ENCODE measurements at regions not wholly inside any gene's neighbourhood (a gene's known extent, or its start where the extent isn't known, plus 50 kb on each side); places are given as distances from the start of the nearest gene placed in this dataset.

DNA sequence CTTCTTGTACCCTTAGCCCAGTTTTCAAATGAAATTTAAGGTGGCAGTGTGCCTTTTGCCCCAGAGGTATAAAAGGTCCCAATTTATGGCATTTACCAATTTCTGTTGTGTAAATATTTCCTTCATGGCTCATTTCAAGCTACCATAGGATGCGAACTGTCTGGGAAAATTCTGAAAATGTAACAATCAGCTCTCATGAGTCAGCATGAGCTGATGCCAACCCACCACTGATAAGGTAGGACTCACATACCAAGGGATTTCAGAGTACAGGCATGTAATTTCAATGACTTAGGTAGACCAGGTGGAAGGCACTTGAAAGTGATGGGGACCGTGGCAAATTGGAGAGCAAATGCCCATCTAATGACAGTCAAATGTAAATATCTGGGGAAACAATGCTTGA is 169.5 kb downstream of the TTC8 start:
- Histone ChIP-seq H3K27me3 (ENCODE audit: insufficient read depth, low read length) (no peaks in the 10 kb centered on the region), H3K79me2 (ENCODE audit: insufficient read depth, low read length) (no peaks in the 10 kb centered on the region), H3K4me2 (ENCODE audit: insufficient read depth, low read length) (peak overlapping the region; percentile 19), H3K9me3 (ENCODE audit: low read depth, low read length) (no peaks in the 10 kb centered on the region), H3K4me3 (ENCODE audit: insufficient read depth, low read length) (no peak overlapping the region), H4K20me1 (ENCODE audit: insufficient read depth, low read length) (no peaks in the 10 kb centered on the region), H2AFZ (ENCODE audit: low read length) (no peak overlapping the region), H3K36me3 (ENCODE audit: insufficient read depth, low read length) (no peaks in the 10 kb centered on the region), H3K27ac (ENCODE audit: low read depth, low read length) (no peak overlapping the region), H3K4me1 (ENCODE audit: insufficient read depth, low read length) (peaks cover 21% of the 10 kb centered on the region)
- peak; percentile 80 for DNase-seq (ENCODE audit: insufficient read length, low spot score, missing footprints)
- no peak for TF ChIP-seq CTCF (IDR thresholded peaks at IDR 0.05; ENCODE audit: extremely low read depth, low read depth, low read length)

DNA sequence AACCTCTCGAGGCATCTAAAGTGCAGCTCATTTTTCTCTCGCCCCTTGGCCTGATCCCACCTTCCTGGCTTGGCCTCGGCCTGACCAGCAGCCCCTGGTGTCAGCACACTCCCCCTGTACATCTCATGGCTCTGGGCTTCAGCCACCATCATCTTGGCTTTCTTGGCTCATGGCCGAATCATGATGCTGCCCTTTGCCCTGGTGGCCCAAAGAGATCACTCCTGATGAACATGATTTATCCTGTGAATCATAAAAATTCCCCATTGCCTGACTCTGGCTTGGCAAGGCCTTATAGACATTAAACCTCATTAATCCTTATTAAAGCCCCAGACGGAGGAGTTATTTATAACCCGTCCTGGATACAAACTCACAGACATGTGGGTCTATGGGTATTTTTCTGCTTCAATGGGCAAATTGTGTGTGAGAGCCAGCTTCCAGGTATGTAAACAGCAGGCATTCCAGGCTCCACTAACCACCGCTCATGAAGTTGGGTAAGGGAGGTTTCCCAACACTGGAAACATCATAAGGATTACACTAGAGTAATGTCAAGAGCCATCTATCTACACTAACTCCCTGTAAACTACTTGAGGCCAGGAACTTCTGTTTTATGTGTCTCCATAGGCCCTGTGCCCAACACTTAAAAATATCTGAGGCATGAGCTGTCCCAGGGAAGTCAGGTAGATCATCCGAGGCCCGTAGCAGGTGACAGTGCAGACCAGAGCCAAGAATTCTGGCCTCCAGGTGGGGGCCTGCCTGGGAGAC is 171.2 kb downstream of the TTC8 start:
- TF ChIP-seq CTCF (IDR thresholded peaks at IDR 0.05; ENCODE audit: extremely low read depth, low read depth, low read length) = no peak
- Histone ChIP-seq H4K20me1 (ENCODE audit: insufficient read depth, low read length) (no peaks in the 10 kb centered on the region), H3K4me2 (ENCODE audit: insufficient read depth, low read length) (no peak overlapping the region), H3K4me1 (ENCODE audit: insufficient read depth, low read length) (peaks cover 27% of the 10 kb centered on the region), H2AFZ (ENCODE audit: low read length) (no peak overlapping the region), H3K36me3 (ENCODE audit: insufficient read depth, low read length) (no peaks in the 10 kb centered on the region), H3K4me3 (ENCODE audit: insufficient read depth, low read length) (no peak overlapping the region), H3K27me3 (ENCODE audit: insufficient read depth, low read length) (no peaks in the 10 kb centered on the region), H3K79me2 (ENCODE audit: insufficient read depth, low read length) (no peaks in the 10 kb centered on the region), H3K9me3 (ENCODE audit: low read depth, low read length) (no peaks in the 10 kb centered on the region), H3K27ac (ENCODE audit: low read depth, low read length) (peak overlapping the region; percentile 19)
- peak; percentile 47 for DNase-seq (ENCODE audit: insufficient read length, low spot score, missing footprints)

GRCh38 chr14:88998027-88998426 is 173.6 kb downstream of the TTC8 start:
- Histone ChIP-seq H3K9me3 (ENCODE audit: low read depth, low read length) (no peaks in the 10 kb centered on the region), H4K20me1 (ENCODE audit: insufficient read depth, low read length) (no peaks in the 10 kb centered on the region), H3K36me3 (ENCODE audit: insufficient read depth, low read length) (no peaks in the 10 kb centered on the region), H3K27ac (ENCODE audit: low read depth, low read length) (no peak overlapping the region), H3K27me3 (ENCODE audit: insufficient read depth, low read length) (no peaks in the 10 kb centered on the region), H3K4me1 (ENCODE audit: insufficient read depth, low read length) (peaks cover 39% of the 10 kb centered on the region), H3K79me2 (ENCODE audit: insufficient read depth, low read length) (no peaks in the 10 kb centered on the region), H3K4me3 (ENCODE audit: insufficient read depth, low read length) (no peak overlapping the region), H2AFZ (ENCODE audit: low read length) (no peak overlapping the region), H3K4me2 (ENCODE audit: insufficient read depth, low read length) (no peak overlapping the region)
- TF ChIP-seq CTCF (IDR thresholded peaks at IDR 0.05; ENCODE audit: extremely low read depth, low read depth, low read length) = no peak
- DNase-seq (ENCODE audit: insufficient read length, low spot score, missing footprints) = no peak

DNA sequence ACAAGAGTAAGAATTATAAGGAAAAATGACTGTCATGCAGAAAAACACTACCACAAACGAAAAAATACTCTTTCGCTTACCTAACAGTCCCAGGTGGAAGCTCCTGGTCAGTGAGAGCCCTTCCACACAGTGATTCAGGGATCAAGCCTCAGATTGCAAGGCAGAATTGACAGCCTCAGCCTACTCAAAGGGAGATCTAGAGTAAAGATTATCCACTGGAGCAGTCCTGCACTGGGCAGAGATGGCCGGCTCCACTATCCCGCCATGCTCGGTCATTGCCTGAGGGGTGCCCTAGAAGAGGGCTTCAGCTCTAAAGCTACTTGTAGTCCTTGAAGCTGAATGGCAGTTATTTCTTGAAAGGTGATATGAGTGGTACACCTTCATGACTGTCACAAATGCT is 174.7 kb downstream of the TTC8 start:
- Histone ChIP-seq H3K9me3 (ENCODE audit: low read depth, low read length) (no peaks in the 10 kb centered on the region), H3K36me3 (ENCODE audit: insufficient read depth, low read length) (no peaks in the 10 kb centered on the region), H3K27ac (ENCODE audit: low read depth, low read length) (no peak overlapping the region), H3K27me3 (ENCODE audit: insufficient read depth, low read length) (no peaks in the 10 kb centered on the region), H3K4me1 (ENCODE audit: insufficient read depth, low read length) (peaks cover 32% of the 10 kb centered on the region), H4K20me1 (ENCODE audit: insufficient read depth, low read length) (no peaks in the 10 kb centered on the region), H3K79me2 (ENCODE audit: insufficient read depth, low read length) (no peaks in the 10 kb centered on the region), H3K4me2 (ENCODE audit: insufficient read depth, low read length) (no peak overlapping the region), H2AFZ (ENCODE audit: low read length) (no peak overlapping the region), H3K4me3 (ENCODE audit: insufficient read depth, low read length) (no peak overlapping the region)
- TF ChIP-seq CTCF (IDR thresholded peaks at IDR 0.05; ENCODE audit: extremely low read depth, low read depth, low read length) = no peak
- DNase-seq (ENCODE audit: insufficient read length, low spot score, missing footprints) = no peak
